A549 (cell line): ENCODE measurements at regions not wholly inside any gene's neighbourhood (a gene's known extent, or its start where the extent isn't known, plus 50 kb on each side); places are given as distances from the start of the nearest gene placed in this dataset.

Experiments used
- ATAC-seq, 2 experiments: fragments of 200-7000 bp in 1 of 2; fragments of >200 bp in 1 of 2; cut with Nextera tagmentation in 1 of 2; cut with Tn5 transposase in 1 of 2; 3 replicates each; pipeline versions ENCODE4 v1.8.0 to v1.9.1; 2018 to 2020; ENCODE audit warnings: mild to moderate bottlenecking in 1 of 2, moderate library complexity in 1 of 2
- CTCF ChIA-PET: fragments of 300-600 bp; sonication (Branson Sonifier 250); formaldehyde crosslinking; extraction: SDS; loops from one replicate; lab custom pipeline; 2021; ENCODE audit warnings: antibody characterized with exemption, inconsistent platforms; lab: Yijun Ruan, JAX
- POLR2A ChIA-PET: fragments of 350-600 bp; formaldehyde crosslinking; extraction: SDS; loops from one replicate; lab custom pipeline; 2021; ENCODE audit warnings: antibody characterized with exemption, inconsistent platforms; lab: Yijun Ruan, JAX
- DNase-seq, 2 experiments: peaks; one replicate each; pipeline versions ENCODE4 v3.0.0 to v3.0.0-alpha.2; 2011 to 2016; ENCODE audit warnings: low read depth in 1 of 2, low spot score in 1 of 2
- FAIRE-seq: peaks from 2 replicates; lab custom pipeline; 2011; peaks lifted over from hg19 to GRCh38; lab: Jason Lieb, UNC
- H3K27ac ChIP-seq, 2 experiments: fragments of >200 bp; sonication (Bioruptor Twin); formaldehyde crosslinking; 3 replicates each; pipeline ENCODE4 v1.5.1; 2016 to 2017
- H3K4me1 ChIP-seq: fragments of >200 bp; sonication (Bioruptor Twin); formaldehyde crosslinking; 3 replicates; pipeline ENCODE4 v1.6.1; 2016
- H3K4me2 ChIP-seq: fragments of >200 bp; sonication (Bioruptor Twin); formaldehyde crosslinking; 3 replicates; pipeline ENCODE4 v1.6.1; 2016
- H3K4me3 ChIP-seq: fragments of >200 bp; sonication (Bioruptor Twin); formaldehyde crosslinking; 3 replicates; pipeline ENCODE4 v1.5.1; 2016
- H3K9me3 ChIP-seq: fragments of >200 bp; sonication (Bioruptor Twin); formaldehyde crosslinking; 3 replicates; pipeline ENCODE4 v1.6.1; 2016
- ATOH8 ChIP-seq: fragments of 250-450 bp; sonication (Bioruptor Pico); IDR thresholded peaks from 2 replicates; pipeline ENCODE4 v1.5.0; 2020; ENCODE audit warnings: low read depth, mild to moderate bottlenecking, moderate library complexity
- CBX8 ChIP-seq: fragments of 200-600 bp; sonication (generic); IDR thresholded peaks from 2 replicates; pipeline ENCODE4 v1.6.1; 2016
- CHD4 ChIP-seq: fragments of 200-600 bp; sonication (generic); IDR thresholded peaks from 2 replicates; pipeline ENCODE4 v1.6.1; 2016; ENCODE audit warnings: antibody characterized with exemption, mild to moderate bottlenecking, borderline replicate concordance
- E2F6 ChIP-seq: IDR thresholded peaks from 2 replicates; pipeline ENCODE4 v1.6.1; 2012; ENCODE audit warnings: low read depth, borderline replicate concordance
- EHMT2 ChIP-seq: fragments of 200-600 bp; sonication (generic); IDR thresholded peaks from 2 replicates; pipeline ENCODE4 v1.6.1; 2016; ENCODE audit warnings: antibody characterized with exemption, low read depth, mild to moderate bottlenecking, moderate library complexity
- ELK1 ChIP-seq: fragments of 150-350 bp; IDR thresholded peaks from 2 replicates; pipeline ENCODE4 v1.6.1; 2014; ENCODE audit warnings: low read depth, mild to moderate bottlenecking, low read length
- EP300 ChIP-seq, 2 experiments: fragments of >200 bp; sonication (Bioruptor Twin); formaldehyde crosslinking; IDR thresholded peaks; 2 replicates in 1 of 2; 3 replicates in 1 of 2; pipeline ENCODE4 v1.6.1; 2016 to 2017
- ESRRA ChIP-seq: fragments of 150-350 bp; IDR thresholded peaks from 2 replicates; pipeline ENCODE4 v1.6.1; 2014; ENCODE audit warnings: mild to moderate bottlenecking, low read length, borderline replicate concordance
- FOSB ChIP-seq: fragments of 250-450 bp; sonication (Bioruptor Pico); IDR thresholded peaks from 2 replicates; pipeline ENCODE4 v1.5.0; 2020; ENCODE audit warnings: mild to moderate bottlenecking, moderate library complexity
- FOSL2 ChIP-seq, 2 experiments: fragments of 450-650 bp in 1 of 2; fragments of >200 bp in 1 of 2; sonication (Bioruptor Twin) in 1 of 2; formaldehyde crosslinking; IDR thresholded peaks; 2 replicates each; pipeline versions ENCODE4 v1.5.0 to v1.6.1; 2016 to 2020; ENCODE audit warnings: mild to moderate bottlenecking in 1 of 2, moderate library complexity in 1 of 2
- GATA3 ChIP-seq: IDR thresholded peaks from 2 replicates; pipeline ENCODE4 v1.6.1; 2012; ENCODE audit warnings: borderline replicate concordance
- HMGXB4 ChIP-seq: fragments of 250-450 bp; sonication (Bioruptor Pico); IDR thresholded peaks from 2 replicates; pipeline ENCODE4 v1.5.0; 2021; ENCODE audit warnings: mild to moderate bottlenecking, moderate library complexity, borderline replicate concordance
- JUNB ChIP-seq: fragments of >200 bp; sonication (Bioruptor Twin); formaldehyde crosslinking; IDR thresholded peaks from 2 replicates; pipeline ENCODE4 v1.6.1; 2016
- KDM5A ChIP-seq: fragments of 200-600 bp; sonication (generic); IDR thresholded peaks from 2 replicates; pipeline ENCODE4 v1.6.1; 2016; ENCODE audit warnings: antibody characterized with exemption, mild to moderate bottlenecking
- MAFK ChIP-seq: fragments of 450-650 bp; IDR thresholded peaks from 2 replicates; pipeline ENCODE4 v1.6.1; 2014; ENCODE audit not compliant: partially characterized antibody
- MAZ ChIP-seq: fragments of 150-350 bp; IDR thresholded peaks from 2 replicates; pipeline ENCODE4 v1.6.1; 2014; ENCODE audit warnings: antibody characterized with exemption, low read depth, low read length, borderline replicate concordance
- NPAS2 ChIP-seq: fragments of 250-450 bp; sonication (Bioruptor Pico); IDR thresholded peaks from 2 replicates; pipeline ENCODE4 v1.8.0; 2022; ENCODE audit warnings: mild to moderate bottlenecking, moderate library complexity, borderline replicate concordance
- NR3C1 ChIP-seq: fragments of >200 bp; sonication (Bioruptor Twin); formaldehyde crosslinking; IDR thresholded peaks from 3 replicates; pipeline ENCODE4 v1.6.1; 2017
- PBX3 ChIP-seq: IDR thresholded peaks from 2 replicates; pipeline ENCODE4 v1.6.1; 2012
- PHF8 ChIP-seq: fragments of 200-600 bp; sonication (generic); IDR thresholded peaks from 2 replicates; pipeline ENCODE4 v1.6.1; 2016; ENCODE audit warnings: low read depth, mild to moderate bottlenecking, antibody characterized with exemption, moderate library complexity, borderline replicate concordance
- POLR2A ChIP-seq: IDR thresholded peaks from 2 replicates; pipeline ENCODE4 v1.6.1; 2012; ENCODE audit warnings: mild to moderate bottlenecking, low read length
- POLR2AphosphoS2 ChIP-seq: conservative IDR thresholded peaks from 2 replicates; pipeline ENCODE4 v1.6.1; 2012; ENCODE audit warnings: low read length, improper control_type of control experiment, inconsistent platforms
- RARB ChIP-seq: fragments of 250-450 bp; sonication (Bioruptor Pico); IDR thresholded peaks from 2 replicates; pipeline ENCODE4 v1.8.0; 2021; ENCODE audit warnings: mild to moderate bottlenecking, moderate library complexity
- RCOR1 ChIP-seq: fragments of 150-350 bp; IDR thresholded peaks from 2 replicates; pipeline ENCODE4 v1.6.1; 2014; ENCODE audit warnings: antibody characterized with exemption, low read length, low read depth
- REST ChIP-seq: fragments of 200-600 bp; sonication (generic); IDR thresholded peaks from 2 replicates; pipeline ENCODE4 v1.6.1; 2016; ENCODE audit warnings: antibody characterized with exemption, mild to moderate bottlenecking, moderate library complexity
- RFX5 ChIP-seq: fragments of 450-650 bp; IDR thresholded peaks from 2 replicates; pipeline ENCODE4 v1.7.1; 2014; ENCODE audit warnings: antibody characterized with exemption, mild to moderate bottlenecking, moderate library complexity
- TFCP2L1 ChIP-seq: fragments of 250-450 bp; sonication (Bioruptor Pico); IDR thresholded peaks from 2 replicates; pipeline ENCODE4 v1.5.0; 2021; ENCODE audit warnings: mild to moderate bottlenecking
- ZC3H11A ChIP-seq: fragments of 450-650 bp; IDR thresholded peaks from 2 replicates; pipeline ENCODE4 v1.6.1; 2014; ENCODE audit warnings: antibody characterized with exemption, mild to moderate bottlenecking
- ZNF302 ChIP-seq: fragments of 250-450 bp; sonication (Bioruptor Pico); IDR thresholded peaks from 2 replicates; pipeline ENCODE4 v1.9.0; 2021; ENCODE audit warnings: inconsistent platforms, mild to moderate bottlenecking, moderate library complexity
- WGBS: methylation state at CpG from one replicate; pipeline ENCODE4 v1.1.6; 2017; ENCODE audit errors: missing lambda C conversion rate; 5-methylcytosine and 5-hydroxymethylcytosine counted together

- H3K4me3 ChIP-seq, result no peak overlapping the region
- TF ChIP-seq ZNF302, result no peak
- TF ChIP-seq RCOR1, result no peak
- TF ChIP-seq MAZ, result no peak
- TF ChIP-seq POLR2A, result no peak
- no peak for TF ChIP-seq FOSB (CRISPR knock-in tag)
- TF ChIP-seq CBX8, result no peak
- TF ChIP-seq GATA3, result no peak
- no peak for TF ChIP-seq ZC3H11A
- TF ChIP-seq PBX3, result no peak
- no peak for TF ChIP-seq REST
- TF ChIP-seq ATOH8, result no peak
- TF ChIP-seq KDM5A, result no peak
- no peak for TF ChIP-seq RFX5
- TF ChIP-seq EHMT2, result no peak
- no peak for TF ChIP-seq PHF8
- no peak for TF ChIP-seq POLR2AphosphoS2
- no peak for TF ChIP-seq RARB
- TF ChIP-seq JUNB, result no peak
- no peak for TF ChIP-seq CHD4
- no peak for TF ChIP-seq ESRRA
These were observed 421.9 kb upstream of the KCNN2 start for GRCh38 chr5:113939988-113940387.

GRCh38 chr5:113950186-113950585 is 411.7 kb upstream of the KCNN2 start:
- Histone ChIP-seq H3K9me3 (no peaks in the 10 kb centered on the region), H3K4me1 (no peaks in the 10 kb centered on the region), H3K4me2 (no peak overlapping the region), H3K27ac (no peak overlapping the region), H3K4me3 (no peak overlapping the region)
- no peak for DNase-seq
- WGBS, result 2% methylated on average over 2 of the region's 2 CpGs
- ATAC-seq, result no peak
- ChIA-PET CTCF (no interaction called here), POLR2A (no interaction called here)
- no peak for FAIRE-seq
- TF ChIP-seq EP300 (IDR thresholded peaks at IDR 0.05) (no peak), NPAS2 (CRISPR knock-in tag) (no peak), MAFK (no peak), TFCP2L1 (CRISPR knock-in tag) (no peak), FOSL2 (IDR thresholded peaks at IDR 0.05) (no peak), FOSL2 (CRISPR knock-in tag; IDR thresholded peaks at IDR 0.05) (no peak), PBX3 (no peak), ELK1 (no peak), POLR2A (no peak), ESRRA (no peak), E2F6 (no peak), NR3C1 (no peak), HMGXB4 (CRISPR knock-in tag) (no peak), CBX8 (no peak)

More at GRCh38 chr5:113939988-113940387, 421.9 kb upstream of the KCNN2 start:
- Histone ChIP-seq H3K9me3 (no peaks in the 10 kb centered on the region), H3K4me2 (no peak overlapping the region), H3K27ac (no peak overlapping the region), H3K4me1 (no peaks in the 10 kb centered on the region)
- CTCF ChIA-PET, result no interaction called here
- WGBS, result 0% methylated on average over 3 of the region's 3 CpGs
- DNase-seq (no peak), FAIRE-seq (no peak), ATAC-seq (no peak)
- POLR2A ChIA-PET, result no interaction called here
